H7 (cell line): ENCODE measurements at regions not wholly inside any gene's neighbourhood (a gene's known extent, or its start where the extent isn't known, plus 50 kb on each side); places are given as distances from the start of the nearest gene placed in this dataset.

Source experiments
- DNase-seq: peaks from one replicate; pipeline ENCODE4 v3.0.0; 2012
- H3K27me3 ChIP-seq: 2 replicates; pipeline ENCODE4 v1.6.0; 2011; ENCODE audit warnings: mild to moderate bottlenecking, low read length; ENCODE audit not compliant: control insufficient read depth, insufficient read depth
- H3K36me3 ChIP-seq: replicated peaks from 2 replicates; pipeline ENCODE4 v1.5.1; 2011; ENCODE audit warnings: low read length; ENCODE audit not compliant: control insufficient read depth, insufficient read depth
- H3K4me3 ChIP-seq: 2 replicates; pipeline ENCODE4 v1.5.1; 2011; ENCODE audit warnings: low read depth, mild to moderate bottlenecking, control low read depth, low read length, moderate library complexity; ENCODE audit not compliant: insufficient read depth

GRCh38 chr12:75853626-75854025, 177.9 kb downstream of the PHLDA1 start:
- Histone ChIP-seq H3K4me3 (no peak overlapping the region), H3K27me3 (no peaks in the 10 kb centered on the region), H3K36me3 (no peaks in the 10 kb centered on the region)
- DNase-seq: no peak

GRCh38 chr12:75852956-75853355, 178.6 kb downstream of the PHLDA1 start:
- Histone ChIP-seq H3K27me3 (no peaks in the 10 kb centered on the region), H3K4me3 (no peak overlapping the region), H3K36me3 (no peaks in the 10 kb centered on the region)
- no peak for DNase-seq

GRCh38 chr12:75852143-75852542, 179.4 kb downstream of the PHLDA1 start:
- Histone ChIP-seq H3K27me3 (no peaks in the 10 kb centered on the region), H3K4me3 (no peak overlapping the region), H3K36me3 (no peaks in the 10 kb centered on the region)
- no peak for DNase-seq

GRCh38 chr12:75850721-75851462, 180.7 kb downstream of the PHLDA1 start:
- H3K36me3 ChIP-seq: no peaks in the 10 kb centered on the region
- no peaks in the 10 kb centered on the region for H3K27me3 ChIP-seq
- no peak overlapping the region for H3K4me3 ChIP-seq
- no peak for DNase-seq

- DNase-seq: no peak
These were observed 182.6 kb downstream of the PHLDA1 start for GRCh38 chr12:75848961-75849360.

GRCh38 chr12:75848431-75848925, 183.1 kb downstream of the PHLDA1 start:
- Histone ChIP-seq H3K36me3 (no peaks in the 10 kb centered on the region), H3K4me3 (no peak overlapping the region), H3K27me3 (no peaks in the 10 kb centered on the region)
- DNase-seq: no peak

More at GRCh38 chr12:75848961-75849360, 182.6 kb downstream of the PHLDA1 start:
- Histone ChIP-seq H3K4me3 (no peak overlapping the region), H3K36me3 (no peaks in the 10 kb centered on the region), H3K27me3 (no peaks in the 10 kb centered on the region)

- DNase-seq: no peak
- Histone ChIP-seq H3K4me3 (no peak overlapping the region), H3K27me3 (no peaks in the 10 kb centered on the region), H3K36me3 (no peaks in the 10 kb centered on the region)
These were observed 185.5 kb downstream of the PHLDA1 start for GRCh38 chr12:75846102-75846501.

- Histone ChIP-seq H3K4me3 (no peak overlapping the region), H3K27me3 (no peaks in the 10 kb centered on the region), H3K36me3 (no peaks in the 10 kb centered on the region)
- no peak for DNase-seq
These were observed 186.6 kb downstream of the PHLDA1 start for GRCh38 chr12:75844985-75845384.

- DNase-seq: no peak
- Histone ChIP-seq H3K36me3 (no peaks in the 10 kb centered on the region), H3K27me3 (no peaks in the 10 kb centered on the region), H3K4me3 (no peak overlapping the region)
These were observed 187.4 kb downstream of the PHLDA1 start for GRCh38 chr12:75844049-75844770.

- DNase-seq: no peak
- Histone ChIP-seq H3K36me3 (no peaks in the 10 kb centered on the region), H3K4me3 (no peak overlapping the region), H3K27me3 (no peaks in the 10 kb centered on the region)
These were observed 189.5 kb downstream of the PHLDA1 start for GRCh38 chr12:75842090-75842489.

GRCh38 chr12:75840994-75841355, 190.6 kb downstream of the PHLDA1 start:
- no peak for DNase-seq
- Histone ChIP-seq H3K36me3 (no peaks in the 10 kb centered on the region), H3K4me3 (no peak overlapping the region)

GRCh38 chr12:75838309-75838708, 193.3 kb downstream of the PHLDA1 start:
- no peak for DNase-seq
- Histone ChIP-seq H3K4me3 (no peak overlapping the region), H3K36me3 (no peaks in the 10 kb centered on the region), H3K27me3 (no peaks in the 10 kb centered on the region)

More at GRCh38 chr12:75840994-75841355, 190.6 kb downstream of the PHLDA1 start:
- H3K27me3 ChIP-seq: no peaks in the 10 kb centered on the region

- Histone ChIP-seq H3K36me3 (no peaks in the 10 kb centered on the region), H3K27me3 (no peaks in the 10 kb centered on the region), H3K4me3 (no peak overlapping the region)
- DNase-seq: no peak
These were observed 193.9 kb downstream of the PHLDA1 start for GRCh38 chr12:75837700-75838099.

- H3K27me3 ChIP-seq: no peaks in the 10 kb centered on the region
- no peak for DNase-seq
- H3K4me3 ChIP-seq: no peak overlapping the region
- H3K36me3 ChIP-seq: no peaks in the 10 kb centered on the region
These were observed 195.0 kb downstream of the PHLDA1 start for GRCh38 chr12:75836533-75836932.

- Histone ChIP-seq H3K36me3 (no peaks in the 10 kb centered on the region), H3K27me3 (no peaks in the 10 kb centered on the region), H3K4me3 (no peak overlapping the region)
- no peak for DNase-seq
These were observed 197.0 kb downstream of the PHLDA1 start for GRCh38 chr12:75834591-75834990.
